Upper lobe of left lung (tissue), 6 donors: ENCODE measurements at regions not wholly inside any gene's neighbourhood (a gene's known extent, or its start where the extent isn't known, plus 50 kb on each side); places are given as distances from the start of the nearest gene placed in this dataset.

Experiments
- ATAC-seq, 2 donors: fragments of 200-7000 bp; cut with Tn5 transposase; one replicate each; pipeline ENCODE4 v1.9.1; 2022; ENCODE audit warnings: mild to moderate bottlenecking in 2 of 2, moderate library complexity in 2 of 2; ENCODE audit not compliant: low FRiP score in 2 of 2
- DNase-seq, 2 donors: peaks; one replicate each; pipeline ENCODE4 v3.0.0-alpha.2; 2019 to 2020
- H3K27ac ChIP-seq, 4 donors: fragments of 200-600 bp; sonication (generic); one replicate each; pipeline ENCODE4 v1.5.1; 2016 to 2019
- H3K27me3 ChIP-seq, 4 donors: fragments of 200-600 bp; sonication (generic); one replicate each; pipeline ENCODE4 v1.5.1; 2017 to 2019
- H3K36me3 ChIP-seq, 4 donors: fragments of 200-600 bp; sonication (generic); one replicate each; pipeline ENCODE4 v1.5.1; 2016 to 2019
- H3K4me1 ChIP-seq, 4 donors: fragments of 200-600 bp; sonication (generic); one replicate each; pipeline ENCODE4 v1.5.1; 2018 to 2019
- H3K4me3 ChIP-seq, 4 donors: fragments of 200-600 bp; sonication (generic); one replicate each; pipeline ENCODE4 v1.5.1; 2017 to 2019; ENCODE audit warnings: mild to moderate bottlenecking in 2 of 4, moderate library complexity in 1 of 4
- H3K9me3 ChIP-seq, 4 donors: fragments of 200-600 bp; sonication (generic); one replicate each; pipeline ENCODE4 v1.5.1; 2018 to 2019
- EP300 ChIP-seq, 4 donors: sonication (generic); formaldehyde crosslinking; IDR thresholded peaks; one replicate each; pipeline ENCODE4 v1.5.1; 2017; ENCODE audit warnings: antibody characterized with exemption in 4 of 4, control low read depth in 2 of 4
- POLR2A ChIP-seq, 4 donors: fragments of 450-650 bp; IDR thresholded peaks; one replicate each; pipeline ENCODE4 v1.5.1; 2016 to 2017; ENCODE audit warnings: antibody characterized with exemption in 4 of 4, mild to moderate bottlenecking in 2 of 4
- POLR2AphosphoS5 ChIP-seq, 2 donors: sonication (generic); formaldehyde crosslinking; IDR thresholded peaks; one replicate each; pipeline ENCODE4 v1.5.1; 2017; ENCODE audit warnings: antibody characterized with exemption in 2 of 2
- WGBS, 2 donors: methylation state at CpG; one replicate each; pipeline ENCODE4 v1.1.5; 2017 to 2018; 5-methylcytosine and 5-hydroxymethylcytosine counted together
- TF ChIP-seq, protein P1 (sequence below), 6 experiments: fragments of 450-650 bp in 4 of 6; fragments of 200-600 bp in 2 of 6; sonication (generic) in 2 of 6; IDR thresholded peaks; one replicate each; pipeline ENCODE4 v1.5.1; 2016 to 2019; ENCODE audit warnings: antibody characterized with exemption in 6 of 6
- donor health status: DM: no; HTN: no; CAD: no; lungs with moderate emphysema.
- donor health status: DM: no; HTN: yes; CAD: no; lungs with severe emphysema.

DNA sequence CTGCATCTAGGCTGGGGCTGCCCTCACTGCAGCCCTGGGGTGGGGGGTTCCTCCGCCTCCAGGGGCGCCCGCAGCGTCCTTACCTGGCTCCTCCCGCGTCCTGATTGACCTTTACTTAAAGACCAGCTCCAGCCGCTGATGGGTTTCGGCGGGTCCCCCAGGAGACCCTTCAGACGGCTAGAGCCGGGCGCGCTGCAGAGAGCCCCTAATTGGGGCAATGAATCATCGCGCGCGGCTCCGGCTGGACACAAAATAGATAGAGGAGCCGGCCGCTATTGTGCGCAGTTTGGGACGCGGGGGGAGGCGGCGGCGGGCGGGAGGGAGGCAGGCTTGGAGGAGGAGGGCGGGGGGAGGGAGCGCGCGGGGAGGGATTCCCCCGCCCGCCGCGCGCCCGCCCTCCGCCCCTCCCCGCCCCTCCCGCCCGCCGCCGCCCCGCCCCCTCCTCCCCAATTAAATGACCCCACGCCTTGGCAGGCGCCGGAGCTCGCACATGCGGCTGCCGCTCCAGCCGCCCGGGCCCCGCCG is 56.5 kb upstream of the CIBAR2 start:
- H3K9me3 ChIP-seq = no peaks in the 10 kb centered on the region
- WGBS, 2 donors = 16% methylated on average over 15 of the region's 54 CpGs; no CpG with 5 or more reads in 1 of the 2 donors
- H3K4me1 ChIP-seq = peaks cover 29 to 75% (median 52%) of the 10 kb centered on the region in 4 donors
- peak overlapping the region in 3 of 4 donors; percentile 39 to 42 (median 42) for H3K4me3 ChIP-seq
- DNase-seq (peak in 1 of 2 donors; percentile 88), ATAC-seq (peak in 1 of 2 donors; percentile 50)
- no peak overlapping the region for H3K27ac ChIP-seq
- peaks cover 0 to 13% (median 4%) of the 10 kb centered on the region in 4 donors for H3K27me3 ChIP-seq
- TF ChIP-seq, protein P1, sequence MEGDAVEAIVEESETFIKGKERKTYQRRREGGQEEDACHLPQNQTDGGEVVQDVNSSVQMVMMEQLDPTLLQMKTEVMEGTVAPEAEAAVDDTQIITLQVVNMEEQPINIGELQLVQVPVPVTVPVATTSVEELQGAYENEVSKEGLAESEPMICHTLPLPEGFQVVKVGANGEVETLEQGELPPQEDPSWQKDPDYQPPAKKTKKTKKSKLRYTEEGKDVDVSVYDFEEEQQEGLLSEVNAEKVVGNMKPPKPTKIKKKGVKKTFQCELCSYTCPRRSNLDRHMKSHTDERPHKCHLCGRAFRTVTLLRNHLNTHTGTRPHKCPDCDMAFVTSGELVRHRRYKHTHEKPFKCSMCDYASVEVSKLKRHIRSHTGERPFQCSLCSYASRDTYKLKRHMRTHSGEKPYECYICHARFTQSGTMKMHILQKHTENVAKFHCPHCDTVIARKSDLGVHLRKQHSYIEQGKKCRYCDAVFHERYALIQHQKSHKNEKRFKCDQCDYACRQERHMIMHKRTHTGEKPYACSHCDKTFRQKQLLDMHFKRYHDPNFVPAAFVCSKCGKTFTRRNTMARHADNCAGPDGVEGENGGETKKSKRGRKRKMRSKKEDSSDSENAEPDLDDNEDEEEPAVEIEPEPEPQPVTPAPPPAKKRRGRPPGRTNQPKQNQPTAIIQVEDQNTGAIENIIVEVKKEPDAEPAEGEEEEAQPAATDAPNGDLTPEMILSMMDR (IDR thresholded peaks at IDR 0.05) = no peak
- TF ChIP-seq EP300 (IDR thresholded peaks at IDR 0.05) (no peak), POLR2A (IDR thresholded peaks at IDR 0.05) (no peak), POLR2AphosphoS5 (IDR thresholded peaks at IDR 0.05) (no peak)
- H3K36me3 ChIP-seq = no peaks in the 10 kb centered on the region

DNA sequence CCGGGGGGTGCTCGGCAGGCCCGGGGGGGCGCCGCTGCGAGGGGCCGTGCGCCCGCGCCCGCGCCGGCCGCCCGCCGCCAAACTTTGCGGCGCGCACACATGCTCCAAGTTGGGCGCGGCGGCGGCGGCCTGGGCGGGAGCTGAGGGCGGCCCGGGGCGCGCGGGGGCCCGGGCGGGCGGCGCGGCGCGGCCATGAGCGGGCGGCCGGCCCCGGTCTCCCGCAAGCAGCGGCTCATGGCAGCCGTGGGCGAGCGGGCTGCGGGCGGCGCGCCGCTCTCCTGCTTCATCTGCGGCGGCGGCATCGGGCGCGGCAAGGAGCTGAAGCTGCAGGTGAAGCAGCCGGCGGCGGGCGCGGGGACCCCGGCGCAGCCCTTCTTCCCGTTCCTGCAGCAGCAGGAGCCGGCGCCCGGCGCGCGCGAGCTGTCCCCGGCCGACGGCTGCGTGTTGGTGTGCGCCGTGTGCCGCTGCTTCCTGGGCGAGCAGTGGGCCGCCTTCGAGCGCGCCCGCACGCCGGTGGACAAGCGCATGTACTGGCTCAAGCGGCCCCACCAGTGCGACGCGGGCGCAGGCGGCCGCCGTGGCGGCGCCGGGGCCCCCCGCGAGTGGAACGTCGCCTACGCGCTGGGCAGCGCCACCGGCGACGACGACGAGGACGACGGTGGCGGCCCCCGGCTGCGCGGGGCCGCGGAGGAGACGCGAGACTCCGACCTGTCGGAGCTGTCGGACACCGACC is 57.2 kb upstream of the CIBAR2 start:
- Histone ChIP-seq H3K4me1 (peaks cover 36 to 82% (median 59%) of the 10 kb centered on the region in 4 donors), H3K36me3 (no peaks in the 10 kb centered on the region), H3K27ac (peak overlapping the region in 1 of 4 donors; percentile 24), H3K27me3 (peaks cover 0 to 13% (median 4%) of the 10 kb centered on the region in 4 donors), H3K4me3 (peak overlapping the region in 3 of 4 donors; percentile 42 to 58 (median 54)), H3K9me3 (no peaks in the 10 kb centered on the region)
- peak in 1 of 2 donors; percentile 17 for ATAC-seq
- DNase-seq = peak in 1 of 2 donors; percentile 88
- WGBS, 2 donors = 0 to 2% methylated on average over 2 to 22 of the region's 125 CpGs
- TF ChIP-seq POLR2A (IDR thresholded peaks at IDR 0.05) = no peak
- TF ChIP-seq, protein P1 (IDR thresholded peaks at IDR 0.05) = no peak
- no peak for TF ChIP-seq EP300 (IDR thresholded peaks at IDR 0.05)

DNA sequence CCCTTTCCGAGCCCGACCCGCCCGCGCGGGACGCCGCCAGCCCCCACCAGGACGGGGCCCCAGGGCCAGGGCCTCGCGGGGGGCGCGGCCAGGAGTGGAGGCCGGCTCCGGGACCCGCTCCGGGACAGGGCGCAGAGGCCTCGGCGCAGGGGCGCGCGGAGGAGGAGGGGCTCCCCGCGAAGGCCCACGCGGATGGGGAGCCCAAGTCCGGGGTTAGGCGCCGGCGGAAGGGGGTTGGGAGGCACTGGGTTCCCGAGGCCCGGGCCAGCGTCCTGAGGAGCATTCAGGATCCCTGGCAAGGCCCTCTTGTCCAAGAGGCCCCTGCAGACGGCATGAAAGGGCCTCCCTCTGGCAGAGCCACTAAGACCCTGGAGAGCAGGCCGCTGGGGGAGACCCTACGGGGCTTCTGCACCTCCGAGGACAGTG is 57.8 kb upstream of the CIBAR2 start:
- TF ChIP-seq, protein P1 (IDR thresholded peaks at IDR 0.05) = no peak
- no peak for TF ChIP-seq POLR2A (IDR thresholded peaks at IDR 0.05)
- no peak for TF ChIP-seq EP300 (IDR thresholded peaks at IDR 0.05)
- TF ChIP-seq POLR2AphosphoS5 (IDR thresholded peaks at IDR 0.05) = no peak
- 30 to 52% methylated on average over 15 to 22 of the region's 38 CpGs for WGBS, 2 donors
- Histone ChIP-seq H3K9me3 (no peaks in the 10 kb centered on the region), H3K36me3 (no peaks in the 10 kb centered on the region), H3K27me3 (peaks cover 0 to 13% (median 4%) of the 10 kb centered on the region in 4 donors), H3K27ac (peak overlapping the region in 2 of 4 donors; percentile 24 to 34), H3K4me1 (peaks cover 40 to 88% (median 64%) of the 10 kb centered on the region in 4 donors), H3K4me3 (peak overlapping the region in 3 of 4 donors; percentile 42 to 58 (median 54))
- DNase-seq (no peak), ATAC-seq (no peak)

DNA sequence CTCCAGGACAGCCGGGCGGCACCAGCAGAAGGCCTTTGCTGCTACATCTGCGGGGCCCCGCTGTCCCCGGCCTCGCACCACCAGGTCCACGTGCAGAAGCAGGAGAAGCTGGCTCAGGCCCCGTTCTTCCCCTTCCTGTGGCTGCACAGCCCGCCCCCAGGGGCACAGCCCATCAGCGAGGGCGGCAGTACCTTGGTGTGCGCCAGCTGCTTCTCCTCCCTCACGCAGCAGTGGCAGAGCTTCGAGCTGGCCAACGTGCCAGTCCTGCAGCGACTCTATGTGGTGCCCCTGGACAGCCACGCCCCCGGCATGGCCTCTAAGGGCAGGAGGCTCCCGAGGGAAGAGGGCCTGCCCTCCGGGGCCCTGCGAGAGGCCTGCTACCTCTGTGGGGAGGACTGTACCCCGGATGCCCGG is 58.3 kb upstream of the CIBAR2 start:
- H3K27ac ChIP-seq = peak overlapping the region in 1 of 4 donors; percentile 34
- ATAC-seq = no peak
- H3K4me3 ChIP-seq = peak overlapping the region in 1 of 4 donors; percentile 58
- H3K36me3 ChIP-seq = no peaks in the 10 kb centered on the region
- TF ChIP-seq EP300 (IDR thresholded peaks at IDR 0.05) (no peak), POLR2A (IDR thresholded peaks at IDR 0.05) (no peak), POLR2AphosphoS5 (IDR thresholded peaks at IDR 0.05) (no peak)
- TF ChIP-seq, protein P1 (IDR thresholded peaks at IDR 0.05) = no peak
- H3K4me1 ChIP-seq = peaks cover 44 to 93% (median 68%) of the 10 kb centered on the region in 4 donors
- DNase-seq = peak in 1 of 2 donors; percentile 82
- 91 to 100% methylated on average over 3 to 4 of the region's 23 CpGs for WGBS, 2 donors
- peaks cover 0 to 13% (median 4%) of the 10 kb centered on the region in 4 donors for H3K27me3 ChIP-seq
- H3K9me3 ChIP-seq = no peaks in the 10 kb centered on the region
